ENCODE measurements at regions not wholly inside any gene's neighbourhood (a gene's known extent, or its start where the extent isn't known, plus 50 kb on each side); places are given as distances from the start of the nearest gene placed in this dataset.

- no peak overlapping the region for H3K4me3 Mint-ChIP-seq
- no peak for DNase-seq
- Histone ChIP-seq H3K4me3 (replicated peaks in 1 of 3; ENCODE audit: low read depth in 2 of 3, low read length in 3 of 3) (no peak overlapping the region), H3K27ac (ENCODE audit: low read depth in 1 of 2, low read length in 2 of 2) (no peak overlapping the region), H3K36me3 (replicated peaks in 1 of 2; ENCODE audit: control insufficient read depth in 1 of 2, insufficient read depth in 2 of 2, low read length in 2 of 2) (no peaks in the 10 kb centered on the region), H2AFZ (ENCODE audit: insufficient read depth, low read depth, low read length, poor library complexity, severe bottlenecking) (no peak overlapping the region), H3K9me3 (replicated peaks in 1 of 2; ENCODE audit: control insufficient read depth in 1 of 2, insufficient read depth in 1 of 2, low read length in 2 of 2) (peaks cover 21 to 22% of the 10 kb centered on the region in 2 donors), H4K20me1 (ENCODE audit: insufficient read depth, low read length) (no peaks in the 10 kb centered on the region), H3K9ac (ENCODE audit: insufficient read depth, low read length, poor library complexity, severe bottlenecking) (no peak overlapping the region), H3K79me2 (ENCODE audit: insufficient read depth, low read length) (no peaks in the 10 kb centered on the region), H3K4me2 (replicated peaks; ENCODE audit: extremely low read depth, low read length, poor library complexity, severe bottlenecking) (no peak overlapping the region), H3K4me1 (ENCODE audit: control insufficient read depth in 1 of 2, insufficient read depth in 2 of 2, low read length in 2 of 2) (no peaks in the 10 kb centered on the region), H3K27me3 (ENCODE audit: control insufficient read depth in 2 of 2, insufficient read depth in 2 of 2, low read length in 2 of 2) (no peaks in the 10 kb centered on the region)
- no peaks in the 10 kb centered on the region for H3K4me1 Mint-ChIP-seq
- no peaks in the 10 kb centered on the region for H3K36me3 Mint-ChIP-seq
- no peaks in the 10 kb centered on the region for H3K27me3 Mint-ChIP-seq (ENCODE audit: low read depth in 3 of 3)
- intact Hi-C loops (cut with micrococcal nuclease): no loop called here
- H3K9me3 Mint-ChIP-seq: peaks cover 2 to 11% (median 7%) of the 10 kb centered on the region in 7 donors
- no peak for TF ChIP-seq CTCF (IDR thresholded peaks at IDR 0.05)
- no peak overlapping the region for H3K27ac Mint-ChIP-seq
Observed at GRCh38 chr11:97019754-97020153, 629.9 kb downstream of the JRKL start.

- Histone ChIP-seq H3K4me2 (replicated peaks; ENCODE audit: extremely low read depth, low read length, poor library complexity, severe bottlenecking) (no peak overlapping the region), H4K20me1 (ENCODE audit: insufficient read depth, low read length) (no peaks in the 10 kb centered on the region), H3K36me3 (replicated peaks in 1 of 2; ENCODE audit: control insufficient read depth in 1 of 2, insufficient read depth in 2 of 2, low read length in 2 of 2) (no peaks in the 10 kb centered on the region), H3K9me3 (replicated peaks in 1 of 2; ENCODE audit: control insufficient read depth in 1 of 2, insufficient read depth in 1 of 2, low read length in 2 of 2) (peaks cover 21 to 22% of the 10 kb centered on the region in 2 donors), H3K27ac (ENCODE audit: low read depth in 1 of 2, low read length in 2 of 2) (no peak overlapping the region), H3K9ac (ENCODE audit: insufficient read depth, low read length, poor library complexity, severe bottlenecking) (no peak overlapping the region), H3K4me1 (ENCODE audit: control insufficient read depth in 1 of 2, insufficient read depth in 2 of 2, low read length in 2 of 2) (no peaks in the 10 kb centered on the region), H3K27me3 (ENCODE audit: control insufficient read depth in 2 of 2, insufficient read depth in 2 of 2, low read length in 2 of 2) (no peaks in the 10 kb centered on the region), H3K4me3 (replicated peaks in 1 of 3; ENCODE audit: low read depth in 2 of 3, low read length in 3 of 3) (no peak overlapping the region), H3K79me2 (ENCODE audit: insufficient read depth, low read length) (no peaks in the 10 kb centered on the region), H2AFZ (ENCODE audit: insufficient read depth, low read depth, low read length, poor library complexity, severe bottlenecking) (no peak overlapping the region)
- no peaks in the 10 kb centered on the region for H3K4me1 Mint-ChIP-seq
- TF ChIP-seq CTCF (IDR thresholded peaks at IDR 0.05): no peak
- no peak overlapping the region for H3K4me3 Mint-ChIP-seq
- intact Hi-C loops (cut with micrococcal nuclease): no loop called here
- no peak for DNase-seq
- H3K36me3 Mint-ChIP-seq: no peaks in the 10 kb centered on the region
- no peaks in the 10 kb centered on the region for H3K27me3 Mint-ChIP-seq (ENCODE audit: low read depth in 3 of 3)
- H3K27ac Mint-ChIP-seq: no peak overlapping the region
- H3K9me3 Mint-ChIP-seq: peaks cover 3 to 8% (median 6%) of the 10 kb centered on the region in 7 donors
- no CpG with 5 or more reads among the region's 2 CpGs for WGBS (ENCODE audit: insufficient coverage)
Observed at GRCh38 chr11:97022955-97023354, 633.1 kb downstream of the JRKL start.

Measured in CD14-positive monocyte (primary cell).